Vagina (tissue), 2 donors: ENCODE measurements at regions not wholly inside any gene's neighbourhood (a gene's known extent, or its start where the extent isn't known, plus 50 kb on each side); places are given as distances from the start of the nearest gene placed in this dataset.

Experiments used
- DNase-seq, 2 donors: peaks; one replicate each; pipeline ENCODE4 v3.0.0-alpha.2; 2017; ENCODE audit errors: extremely low spot score in 2 of 2
- H3K27ac ChIP-seq: fragments of 200-600 bp; sonication (generic); one replicate; pipeline ENCODE4 v1.5.1; 2019
- H3K27me3 ChIP-seq: fragments of 200-600 bp; sonication (generic); one replicate; pipeline ENCODE4 v1.5.1; 2019
- H3K36me3 ChIP-seq, 2 donors: fragments of 200-600 bp; sonication (generic); one replicate each; pipeline ENCODE4 v1.5.1; 2017 to 2019
- H3K4me1 ChIP-seq: fragments of 200-600 bp; sonication (generic); one replicate; pipeline ENCODE4 v1.5.1; 2019
- H3K4me3 ChIP-seq, 2 donors: fragments of 200-600 bp; sonication (generic); 1 replicate in 1 of 2; 2 replicates in 1 of 2; pipeline ENCODE4 v1.5.1; 2016 to 2019
- H3K9me3 ChIP-seq: fragments of 200-600 bp; sonication (generic); one replicate; pipeline ENCODE4 v1.5.1; 2019
- POLR2A ChIP-seq, 2 donors: fragments of 450-650 bp; IDR thresholded peaks; one replicate each; pipeline ENCODE4 v1.6.1; 2017; ENCODE audit warnings: antibody characterized with exemption in 2 of 2, mild to moderate bottlenecking in 2 of 2, moderate library complexity in 2 of 2
- POLR2AphosphoS5 ChIP-seq, 2 donors: sonication (generic); formaldehyde crosslinking; IDR thresholded peaks; one replicate each; pipeline ENCODE4 v1.9.0; 2017; ENCODE audit warnings: antibody characterized with exemption in 2 of 2, mild to moderate bottlenecking in 2 of 2, low read depth in 1 of 2; ENCODE audit not compliant: insufficient read depth in 1 of 2
- intact Hi-C: fragments of 100-400 bp; cut with DNase I; formaldehyde crosslinking; loops from one replicate; pipeline ENCODE4 v1.15.1; 2023
- TF ChIP-seq, protein P1 (sequence below), 3 experiments: fragments of 450-650 bp in 2 of 3; fragments of 200-600 bp in 1 of 3; sonication (generic) in 1 of 3; IDR thresholded peaks; one replicate each; pipeline ENCODE4 v1.5.1; 2017 to 2019; ENCODE audit warnings: antibody characterized with exemption in 3 of 3, mild to moderate bottlenecking in 2 of 3, moderate library complexity in 2 of 3

DNA sequence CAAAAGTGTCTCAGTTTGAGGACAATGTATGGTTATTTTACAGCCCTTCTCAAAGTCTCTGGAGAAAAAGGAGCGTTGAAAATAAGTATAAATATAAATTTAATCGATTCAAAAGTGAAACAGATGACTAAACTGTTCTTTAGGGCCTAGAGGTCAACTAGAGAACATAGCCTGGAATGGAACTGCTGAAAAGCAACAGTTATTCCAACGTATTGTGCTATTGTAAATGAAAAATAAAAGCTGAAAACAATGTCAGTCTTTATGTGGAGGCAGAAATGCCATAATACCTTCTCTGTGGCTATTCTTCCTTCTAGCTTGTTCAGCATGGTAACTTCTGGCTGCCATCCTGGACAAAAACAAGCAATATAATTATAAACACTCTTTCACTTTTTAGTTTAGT, 362.5 kb downstream of the ARL4A start:
- no peak for TF ChIP-seq POLR2AphosphoS5 (IDR thresholded peaks at IDR 0.05; ENCODE audit: insufficient read depth in 1 of 2, low read depth in 1 of 2)
- TF ChIP-seq, protein P1, sequence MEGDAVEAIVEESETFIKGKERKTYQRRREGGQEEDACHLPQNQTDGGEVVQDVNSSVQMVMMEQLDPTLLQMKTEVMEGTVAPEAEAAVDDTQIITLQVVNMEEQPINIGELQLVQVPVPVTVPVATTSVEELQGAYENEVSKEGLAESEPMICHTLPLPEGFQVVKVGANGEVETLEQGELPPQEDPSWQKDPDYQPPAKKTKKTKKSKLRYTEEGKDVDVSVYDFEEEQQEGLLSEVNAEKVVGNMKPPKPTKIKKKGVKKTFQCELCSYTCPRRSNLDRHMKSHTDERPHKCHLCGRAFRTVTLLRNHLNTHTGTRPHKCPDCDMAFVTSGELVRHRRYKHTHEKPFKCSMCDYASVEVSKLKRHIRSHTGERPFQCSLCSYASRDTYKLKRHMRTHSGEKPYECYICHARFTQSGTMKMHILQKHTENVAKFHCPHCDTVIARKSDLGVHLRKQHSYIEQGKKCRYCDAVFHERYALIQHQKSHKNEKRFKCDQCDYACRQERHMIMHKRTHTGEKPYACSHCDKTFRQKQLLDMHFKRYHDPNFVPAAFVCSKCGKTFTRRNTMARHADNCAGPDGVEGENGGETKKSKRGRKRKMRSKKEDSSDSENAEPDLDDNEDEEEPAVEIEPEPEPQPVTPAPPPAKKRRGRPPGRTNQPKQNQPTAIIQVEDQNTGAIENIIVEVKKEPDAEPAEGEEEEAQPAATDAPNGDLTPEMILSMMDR (IDR thresholded peaks at IDR 0.05) = no peak
- TF ChIP-seq POLR2A (IDR thresholded peaks at IDR 0.05) = no peak
- no peak overlapping the region for H3K27ac ChIP-seq
- DNase-seq = no peak
- no peaks in the 10 kb centered on the region for H3K36me3 ChIP-seq
- no peaks in the 10 kb centered on the region for H3K27me3 ChIP-seq
- intact Hi-C loops = no loop called here
- no peaks in the 10 kb centered on the region for H3K4me1 ChIP-seq
- H3K4me3 ChIP-seq = no peak overlapping the region
- no peaks in the 10 kb centered on the region for H3K9me3 ChIP-seq

DNA sequence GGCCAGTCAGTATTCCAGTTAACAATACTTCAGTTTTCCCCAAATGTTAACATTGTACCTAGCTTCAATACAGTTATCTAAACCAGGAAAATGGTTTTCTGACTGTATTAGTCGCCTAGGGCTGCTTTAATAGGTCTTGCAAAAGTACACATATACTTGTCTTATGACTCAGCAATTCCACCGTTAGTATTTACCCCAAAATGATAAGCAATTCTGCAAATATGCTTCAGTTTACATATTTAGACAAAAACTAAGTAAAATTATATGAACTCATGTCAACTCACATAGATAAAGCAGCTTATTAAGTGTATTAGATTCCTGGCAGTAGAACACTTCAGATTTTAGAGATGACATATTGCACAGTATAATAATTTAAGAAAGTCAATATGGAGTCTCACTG, 363.3 kb downstream of the ARL4A start:
- Histone ChIP-seq H3K4me1 (no peaks in the 10 kb centered on the region), H3K36me3 (no peaks in the 10 kb centered on the region), H3K27ac (no peak overlapping the region), H3K27me3 (no peaks in the 10 kb centered on the region), H3K4me3 (no peak overlapping the region), H3K9me3 (no peaks in the 10 kb centered on the region)
- intact Hi-C loops = no loop called here
- no peak for DNase-seq
- no peak for TF ChIP-seq POLR2AphosphoS5 (IDR thresholded peaks at IDR 0.05; ENCODE audit: insufficient read depth in 1 of 2, low read depth in 1 of 2)
- TF ChIP-seq, protein P1 (IDR thresholded peaks at IDR 0.05) = no peak
- TF ChIP-seq POLR2A (IDR thresholded peaks at IDR 0.05) = no peak

DNA sequence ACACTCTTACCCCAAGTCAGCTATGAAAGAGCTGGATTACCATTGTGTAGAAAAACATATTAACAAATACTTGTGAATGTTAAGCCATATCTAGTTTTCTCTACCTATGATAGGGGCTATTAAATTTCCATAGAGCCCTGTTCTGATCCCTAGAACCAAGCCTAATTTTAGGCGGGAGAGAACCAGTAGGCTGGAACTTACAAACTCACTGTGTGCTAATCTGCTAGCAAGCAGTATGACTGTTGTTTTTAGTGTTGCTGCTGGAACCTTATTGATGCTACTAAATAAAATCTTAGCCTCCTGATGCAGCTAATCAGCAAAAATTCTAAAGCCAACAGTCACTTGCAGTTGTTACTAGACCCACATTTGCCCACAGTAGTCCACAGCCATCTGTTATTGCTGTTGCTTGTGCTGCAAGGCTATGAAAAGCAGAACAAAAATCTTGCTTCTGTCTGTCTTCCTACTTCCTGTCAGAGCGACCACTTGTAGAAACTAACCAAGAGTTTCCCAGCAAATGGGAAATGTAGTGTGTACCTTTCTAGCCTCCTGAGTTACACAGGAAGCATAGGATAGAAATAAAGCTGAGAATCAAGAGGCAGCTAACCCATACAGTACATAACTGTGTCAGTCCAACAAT, 368.4 kb downstream of the ARL4A start:
- no peaks in the 10 kb centered on the region for H3K36me3 ChIP-seq
- no peak for DNase-seq
- intact Hi-C loops = no loop called here

DNA sequence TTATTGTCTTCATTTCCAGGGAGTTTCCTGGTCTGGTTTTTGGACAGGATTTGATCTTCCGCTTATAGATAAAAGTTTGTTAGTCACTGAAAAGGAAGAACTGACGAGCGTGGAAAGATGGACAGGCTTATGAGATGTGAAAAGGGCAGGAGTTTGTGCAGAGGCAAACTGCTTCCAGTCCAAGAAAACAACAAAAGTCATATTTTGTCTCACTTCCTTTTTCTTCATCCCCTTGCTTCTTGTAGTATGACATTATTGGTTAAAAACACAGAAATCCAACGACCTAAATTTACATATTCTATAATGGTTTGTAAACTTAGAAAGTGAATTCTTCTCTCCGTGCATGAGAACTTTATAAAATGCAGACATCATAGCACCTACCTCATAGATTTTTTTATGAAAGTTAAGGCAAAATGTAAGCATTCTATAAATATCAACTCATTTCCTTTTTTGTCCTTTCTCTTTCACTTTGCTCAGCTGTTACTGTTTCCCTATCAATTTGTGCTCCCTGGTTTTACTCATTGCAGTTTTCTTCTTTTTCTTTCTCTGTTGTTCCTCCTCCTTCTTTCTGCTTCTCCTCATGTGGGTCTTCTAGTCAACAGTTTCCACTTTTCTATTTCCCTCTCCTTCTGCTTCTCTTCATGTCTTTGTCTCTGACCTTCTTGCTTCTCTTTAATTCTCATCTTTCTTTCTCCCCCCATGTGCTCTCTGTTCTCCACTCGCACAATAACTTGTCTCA, 370.2 kb downstream of the ARL4A start:
- Histone ChIP-seq H3K4me3 (no peak overlapping the region), H3K27me3 (no peaks in the 10 kb centered on the region), H3K9me3 (no peaks in the 10 kb centered on the region), H3K4me1 (no peaks in the 10 kb centered on the region), H3K27ac (no peak overlapping the region), H3K36me3 (no peaks in the 10 kb centered on the region)
- intact Hi-C loops = no loop called here
- TF ChIP-seq POLR2AphosphoS5 (IDR thresholded peaks at IDR 0.05; ENCODE audit: insufficient read depth in 1 of 2, low read depth in 1 of 2) = no peak
- TF ChIP-seq POLR2A (IDR thresholded peaks at IDR 0.05) = no peak
- TF ChIP-seq, protein P1 (IDR thresholded peaks at IDR 0.05) = no peak
- no peak for DNase-seq

More for the DNA sequence above, 368.4 kb downstream of the ARL4A start:
- no peak overlapping the region for H3K4me3 ChIP-seq
- H3K9me3 ChIP-seq = no peaks in the 10 kb centered on the region
- no peaks in the 10 kb centered on the region for H3K27me3 ChIP-seq
- TF ChIP-seq, protein P1 (IDR thresholded peaks at IDR 0.05) = no peak
- TF ChIP-seq POLR2A (IDR thresholded peaks at IDR 0.05) = no peak
- TF ChIP-seq POLR2AphosphoS5 (IDR thresholded peaks at IDR 0.05; ENCODE audit: insufficient read depth in 1 of 2, low read depth in 1 of 2) = no peak
- no peaks in the 10 kb centered on the region for H3K4me1 ChIP-seq
- H3K27ac ChIP-seq = no peak overlapping the region

DNA sequence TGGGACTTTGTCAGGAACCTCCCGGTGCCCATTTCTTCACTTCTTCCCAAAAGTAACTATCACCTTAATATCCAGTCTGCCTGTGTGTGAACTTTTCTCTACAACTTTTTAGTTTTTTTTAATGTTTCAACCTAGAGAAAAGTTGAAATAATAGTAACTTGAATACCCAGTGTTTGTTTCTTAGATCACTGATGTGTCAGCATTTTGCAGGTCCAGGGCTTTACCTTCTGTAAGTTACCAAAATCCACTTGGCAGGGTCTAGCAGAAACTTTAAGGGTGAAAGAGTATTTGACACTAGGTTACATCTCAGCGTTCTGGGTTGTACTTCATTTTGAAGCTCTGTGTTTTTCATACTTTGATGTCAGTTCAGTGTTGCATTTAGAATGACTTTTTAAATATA, 372.7 kb downstream of the ARL4A start:
- Histone ChIP-seq H3K4me3 (no peak overlapping the region), H3K4me1 (no peaks in the 10 kb centered on the region), H3K9me3 (no peaks in the 10 kb centered on the region), H3K27me3 (no peaks in the 10 kb centered on the region), H3K36me3 (no peaks in the 10 kb centered on the region), H3K27ac (no peak overlapping the region)
- no peak for TF ChIP-seq POLR2AphosphoS5 (IDR thresholded peaks at IDR 0.05; ENCODE audit: insufficient read depth in 1 of 2, low read depth in 1 of 2)
- TF ChIP-seq, protein P1 (IDR thresholded peaks at IDR 0.05) = no peak
- no peak for TF ChIP-seq POLR2A (IDR thresholded peaks at IDR 0.05)
- intact Hi-C loops = no loop called here
- no peak for DNase-seq
